IMR-90 (cell line): ENCODE measurements at regions not wholly inside any gene's neighbourhood (a gene's known extent, or its start where the extent isn't known, plus 50 kb on each side); places are given as distances from the start of the nearest gene placed in this dataset.

Source experiments
- ATAC-seq: fragments of 200-7000 bp; cut with Tn5 transposase; 2 replicates; pipeline ENCODE4 v1.9.1; 2020; ENCODE audit warnings: low read depth, mild to moderate bottlenecking, moderate library complexity
- BruUV-seq: library from RNA; stranded (reverse); fragments of 400-500 nt; replicated peaks from 2 replicates; lab custom pipeline; 2021; lab: Mats Ljungman, UMichigan
- CTCF ChIA-PET: fragments of 300-600 bp; formaldehyde crosslinking; extraction: SDS; loops from one replicate; lab custom pipeline; 2021; ENCODE audit warnings: antibody characterized with exemption; lab: Yijun Ruan, JAX
- POLR2A ChIA-PET: fragments of 300-600 bp; sonication (Branson Sonifier 250); formaldehyde crosslinking; loops from one replicate; lab custom pipeline; 2022; ENCODE audit warnings: antibody characterized with exemption; ENCODE audit not compliant: unreplicated experiment; lab: Charles Lee
- DNase-seq: peaks from one replicate; pipeline ENCODE4 v3.0.0; 2013
- H2AFZ ChIP-seq: replicated peaks from 2 replicates; pipeline ENCODE3; 2013; ENCODE audit warnings: low read length, mild to moderate bottlenecking; ENCODE audit not compliant: poor library complexity
- H2AK5ac ChIP-seq: 2 replicates; pipeline ENCODE4 v1.6.1; 2013; ENCODE audit warnings: low read depth, low read length, inconsistent platforms
- H2AK9ac ChIP-seq: replicated peaks from 2 replicates; pipeline ENCODE3; 2013; ENCODE audit warnings: mild to moderate bottlenecking, low read depth, low read length, moderate library complexity; ENCODE audit not compliant: poor library complexity
- H2BK120ac ChIP-seq: 2 replicates; pipeline ENCODE4 v1.6.1; 2013; ENCODE audit warnings: low read depth, low read length, inconsistent platforms
- H2BK15ac ChIP-seq: 3 replicates; pipeline ENCODE4 v1.6.1; 2013; ENCODE audit warnings: low read depth, low read length, inconsistent platforms
- H2BK20ac ChIP-seq: 2 replicates; pipeline ENCODE4 v1.6.1; 2013; ENCODE audit warnings: low read depth, mild to moderate bottlenecking, inconsistent platforms, low read length, moderate library complexity
- H2BK5ac ChIP-seq: 2 replicates; pipeline ENCODE4 v1.6.1; 2013; ENCODE audit warnings: mild to moderate bottlenecking, low read depth, low read length, inconsistent platforms; ENCODE audit not compliant: poor library complexity, severe bottlenecking
- H3K14ac ChIP-seq: replicated peaks from 2 replicates; pipeline ENCODE4 v1.6.1; 2013; ENCODE audit warnings: low read depth, low read length, inconsistent platforms
- H3K18ac ChIP-seq: 2 replicates; pipeline ENCODE4 v1.6.1; 2013; ENCODE audit warnings: low read depth, low read length, control low read depth
- H3K23ac ChIP-seq: 2 replicates; pipeline ENCODE4 v1.6.1; 2013; ENCODE audit warnings: low read depth, low read length, inconsistent platforms
- H3K27ac ChIP-seq: 2 replicates; pipeline ENCODE4 v1.5.1; 2013; ENCODE audit warnings: mild to moderate bottlenecking, control low read depth, low read length; ENCODE audit not compliant: insufficient read depth
- H3K27me3 ChIP-seq: 2 replicates; pipeline ENCODE4 v1.6.1; 2013; ENCODE audit warnings: low read length; ENCODE audit not compliant: control insufficient read depth, insufficient read depth
- H3K36me3 ChIP-seq: 2 replicates; pipeline ENCODE4 v1.6.1; 2013; ENCODE audit warnings: low read length, mixed read lengths; ENCODE audit not compliant: control insufficient read depth, insufficient read depth
- H3K4ac ChIP-seq: 2 replicates; pipeline ENCODE4 v1.6.1; 2013; ENCODE audit warnings: low read depth, low read length, inconsistent platforms
- H3K4me1 ChIP-seq: 2 replicates; pipeline ENCODE4 v1.6.1; 2013; ENCODE audit warnings: low read length, mixed read lengths; ENCODE audit not compliant: control insufficient read depth, insufficient read depth
- H3K4me2 ChIP-seq: 2 replicates; pipeline ENCODE4 v1.6.1; 2013; ENCODE audit warnings: low read depth, mild to moderate bottlenecking, control low read depth, low read length, moderate library complexity
- H3K4me3 ChIP-seq: 2 replicates; pipeline ENCODE4 v1.5.1; 2013; ENCODE audit warnings: low read depth, mild to moderate bottlenecking, control low read depth, low read length, moderate library complexity; ENCODE audit not compliant: insufficient read depth
- H3K56ac ChIP-seq: 2 replicates; pipeline ENCODE4 v1.6.1; 2013; ENCODE audit warnings: low read length, inconsistent platforms; ENCODE audit not compliant: insufficient read depth; ENCODE audit errors: extremely low read depth
- H3K79me1 ChIP-seq, 2 experiments: 2 replicates each; pipeline ENCODE4 v1.6.1; 2013; ENCODE audit warnings: low read length in 2 of 2, inconsistent platforms in 1 of 2, low read depth in 1 of 2
- H3K9ac ChIP-seq: 2 replicates; pipeline ENCODE4 v1.6.1; 2013; ENCODE audit warnings: low read depth, low read length, control low read depth
- H3K9me1 ChIP-seq: 2 replicates; pipeline ENCODE4 v1.6.1; 2013; ENCODE audit warnings: low read length, inconsistent platforms; ENCODE audit not compliant: insufficient read depth
- H3K9me3 ChIP-seq: 2 replicates; pipeline ENCODE4 v1.6.1; 2013; ENCODE audit warnings: low read length; ENCODE audit not compliant: control insufficient read depth, insufficient read depth
- H4K20me1 ChIP-seq: 2 replicates; pipeline ENCODE4 v1.6.1; 2013; ENCODE audit warnings: low read length, inconsistent platforms; ENCODE audit not compliant: insufficient read depth
- H4K5ac ChIP-seq: 2 replicates; pipeline ENCODE4 v1.6.1; 2013; ENCODE audit warnings: mild to moderate bottlenecking, low read depth, low read length, control low read depth
- H4K8ac ChIP-seq, 2 experiments: 2 replicates each; pipeline ENCODE4 v1.6.1; 2013; ENCODE audit warnings: low read depth in 2 of 2, low read length in 2 of 2, control low read depth in 1 of 2, inconsistent platforms in 1 of 2
- H4K91ac ChIP-seq: 2 replicates; pipeline ENCODE4 v1.6.1; 2013; ENCODE audit warnings: low read depth, low read length, inconsistent platforms; ENCODE audit not compliant: insufficient read depth
- BHLHE40 ChIP-seq: fragments of 150-350 bp; IDR thresholded peaks from 2 replicates; pipeline ENCODE4 v1.6.1; 2016; ENCODE audit warnings: mild to moderate bottlenecking, low read depth, low read length
- FOS ChIP-seq: fragments of 150-350 bp; IDR thresholded peaks from 2 replicates; pipeline ENCODE4 v1.6.1; 2016; ENCODE audit warnings: low read depth, low read length
- MAFK ChIP-seq: IDR thresholded peaks from 2 replicates; pipeline ENCODE4 v1.6.1; 2012; ENCODE audit warnings: low read depth, low read length, improper control_type of control experiment
- MAZ ChIP-seq: IDR thresholded peaks from 2 replicates; pipeline ENCODE4 v1.6.1; 2012; ENCODE audit warnings: low read depth, mild to moderate bottlenecking, low read length, improper control_type of control experiment, moderate library complexity, borderline replicate concordance
- POLR2A ChIP-seq: IDR thresholded peaks from 2 replicates; pipeline ENCODE4 v1.6.1; 2012; ENCODE audit warnings: mild to moderate bottlenecking, low read depth, low read length
- RAD21 ChIP-seq: IDR thresholded peaks from 2 replicates; pipeline ENCODE4 v1.6.1; 2012; ENCODE audit warnings: low read length, improper control_type of control experiment
- RCOR1 ChIP-seq: IDR thresholded peaks from 2 replicates; pipeline ENCODE4 v1.6.1; 2012; ENCODE audit warnings: mild to moderate bottlenecking, low read length, improper control_type of control experiment; ENCODE audit not compliant: insufficient replicate concordance
- SMC3 ChIP-seq: fragments of 150-350 bp; IDR thresholded peaks from 2 replicates; pipeline ENCODE4 v1.6.1; 2016; ENCODE audit warnings: low read depth, mild to moderate bottlenecking, antibody characterized with exemption, low read length, moderate library complexity
- WGBS, 2 experiments: methylation state at CpG; one replicate each; pipeline versions ENCODE4 v1.1.5 to v1.1.7; 2013; ENCODE audit warnings: missing lambda C conversion rate in 2 of 2; ENCODE audit not compliant: insufficient read length in 1 of 2; ENCODE audit errors: extremely low coverage in 2 of 2; 5-methylcytosine and 5-hydroxymethylcytosine counted together
- dilution Hi-C: fragments of 300-500 bp; cut with HindIII; formaldehyde crosslinking; loops from one replicate; pipeline ENCODE4 v1.14.3; 2018; ENCODE audit warnings: low sequenced_read_pairs; ENCODE audit not compliant: unreplicated experiment
- in situ Hi-C: fragments of 300-500 bp; cut with MboI; formaldehyde crosslinking; loops from 3 replicates; pipeline ENCODE4 v1.14.3; 2019; ENCODE audit warnings: low sequenced_read_pairs, inconsistent platforms, mixed read lengths
- intact Hi-C: fragments of 100-400 bp; cut with micrococcal nuclease; formaldehyde crosslinking; loops from 2 replicates; pipeline ENCODE4 v1.10.0; 2022
- TF ChIP-seq, protein P1 (sequence below): fragments of 150-350 bp; IDR thresholded peaks from 2 replicates; pipeline ENCODE4 v1.6.1; 2017; ENCODE audit warnings: mild to moderate bottlenecking, antibody characterized with exemption, low read length, low read depth
- TF ChIP-seq, protein P2 (sequence below): conservative IDR thresholded peaks from 2 replicates; pipeline ENCODE4 v1.5.1; 2012; ENCODE audit warnings: mild to moderate bottlenecking, low read depth, low read length, improper control_type of control experiment

DNA sequence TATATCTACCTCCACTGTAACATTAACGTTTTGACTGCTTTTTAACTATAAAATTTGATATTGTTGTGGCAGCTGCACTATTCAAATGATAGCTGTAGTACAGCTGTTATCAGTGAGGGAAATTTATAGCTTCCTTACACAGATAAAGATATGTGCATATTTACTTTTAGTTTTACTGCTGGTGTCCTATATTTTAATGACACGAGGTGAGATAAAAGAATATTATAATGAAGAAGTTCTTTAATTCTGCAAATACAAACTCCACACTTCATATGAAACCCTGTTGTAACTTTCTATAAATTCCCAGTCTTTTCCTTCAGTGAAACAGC lies 427.8 kb upstream of the ZEB2 start:
- DNase-seq (no peak), ATAC-seq (no peak)
- Histone ChIP-seq H3K4me3 (no peak overlapping the region), H3K4me2 (no peak overlapping the region), H2BK5ac (no peak overlapping the region), H3K27me3 (no peaks in the 10 kb centered on the region), H2AK9ac (no peak overlapping the region), H3K4me1 (peaks cover 5% of the 10 kb centered on the region), H4K8ac (no peak overlapping the region), H3K79me1 (no peaks in the 10 kb centered on the region), H2BK20ac (no peak overlapping the region), H2AFZ (no peak overlapping the region), H3K9ac (no peak overlapping the region), H3K23ac (no peak overlapping the region), H3K4ac (no peak overlapping the region), H3K27ac (no peak overlapping the region), H3K56ac (no peak overlapping the region), H3K9me3 (no peaks in the 10 kb centered on the region), H2BK15ac (no peak overlapping the region), H3K14ac (no peak overlapping the region), H4K91ac (no peak overlapping the region), H2AK5ac (no peak overlapping the region), H2BK120ac (no peak overlapping the region), H3K36me3 (no peaks in the 10 kb centered on the region), H4K20me1 (no peaks in the 10 kb centered on the region), H3K9me1 (peaks cover 7% of the 10 kb centered on the region), H3K18ac (no peak overlapping the region), H4K5ac (no peak overlapping the region)
- in situ Hi-C loops = no loop called here
- no CpG with 5 or more reads among the region's 2 CpGs for WGBS, 2 experiments
- BruUV-seq = no TSS peak
- ChIA-PET CTCF (no interaction called here), POLR2A (no interaction called here)
- TF ChIP-seq FOS = no peak
- no peak for TF ChIP-seq SMC3
- TF ChIP-seq, protein P1, sequence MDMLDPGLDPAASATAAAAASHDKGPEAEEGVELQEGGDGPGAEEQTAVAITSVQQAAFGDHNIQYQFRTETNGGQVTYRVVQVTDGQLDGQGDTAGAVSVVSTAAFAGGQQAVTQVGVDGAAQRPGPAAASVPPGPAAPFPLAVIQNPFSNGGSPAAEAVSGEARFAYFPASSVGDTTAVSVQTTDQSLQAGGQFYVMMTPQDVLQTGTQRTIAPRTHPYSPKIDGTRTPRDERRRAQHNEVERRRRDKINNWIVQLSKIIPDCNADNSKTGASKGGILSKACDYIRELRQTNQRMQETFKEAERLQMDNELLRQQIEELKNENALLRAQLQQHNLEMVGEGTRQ = no peak
- TF ChIP-seq BHLHE40 = no peak
- TF ChIP-seq RCOR1 = no peak
- no peak for TF ChIP-seq POLR2A
- TF ChIP-seq MAFK = no peak
- no peak for TF ChIP-seq MAZ
- TF ChIP-seq, protein P2, sequence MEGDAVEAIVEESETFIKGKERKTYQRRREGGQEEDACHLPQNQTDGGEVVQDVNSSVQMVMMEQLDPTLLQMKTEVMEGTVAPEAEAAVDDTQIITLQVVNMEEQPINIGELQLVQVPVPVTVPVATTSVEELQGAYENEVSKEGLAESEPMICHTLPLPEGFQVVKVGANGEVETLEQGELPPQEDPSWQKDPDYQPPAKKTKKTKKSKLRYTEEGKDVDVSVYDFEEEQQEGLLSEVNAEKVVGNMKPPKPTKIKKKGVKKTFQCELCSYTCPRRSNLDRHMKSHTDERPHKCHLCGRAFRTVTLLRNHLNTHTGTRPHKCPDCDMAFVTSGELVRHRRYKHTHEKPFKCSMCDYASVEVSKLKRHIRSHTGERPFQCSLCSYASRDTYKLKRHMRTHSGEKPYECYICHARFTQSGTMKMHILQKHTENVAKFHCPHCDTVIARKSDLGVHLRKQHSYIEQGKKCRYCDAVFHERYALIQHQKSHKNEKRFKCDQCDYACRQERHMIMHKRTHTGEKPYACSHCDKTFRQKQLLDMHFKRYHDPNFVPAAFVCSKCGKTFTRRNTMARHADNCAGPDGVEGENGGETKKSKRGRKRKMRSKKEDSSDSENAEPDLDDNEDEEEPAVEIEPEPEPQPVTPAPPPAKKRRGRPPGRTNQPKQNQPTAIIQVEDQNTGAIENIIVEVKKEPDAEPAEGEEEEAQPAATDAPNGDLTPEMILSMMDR = no peak
- no peak for TF ChIP-seq RAD21
- dilution Hi-C loops = no loop called here
- intact Hi-C loops = no loop called here
